NCI-H526 (cell line): ENCODE measurements at regions not wholly inside any gene's neighbourhood (a gene's known extent, or its start where the extent isn't known, plus 50 kb on each side); places are given as distances from the start of the nearest gene placed in this dataset.
"Not testable (repeated sequence)": the region's sequence is repeated elsewhere in the genome, so short reads cannot be mapped to it uniquely, and the experiment has no call there.

Experiments used
- DNase-seq, 2 experiments: peaks; one replicate each; lab custom pipeline; 2025; lab: John Stamatoyannopoulos, UW

DNA sequence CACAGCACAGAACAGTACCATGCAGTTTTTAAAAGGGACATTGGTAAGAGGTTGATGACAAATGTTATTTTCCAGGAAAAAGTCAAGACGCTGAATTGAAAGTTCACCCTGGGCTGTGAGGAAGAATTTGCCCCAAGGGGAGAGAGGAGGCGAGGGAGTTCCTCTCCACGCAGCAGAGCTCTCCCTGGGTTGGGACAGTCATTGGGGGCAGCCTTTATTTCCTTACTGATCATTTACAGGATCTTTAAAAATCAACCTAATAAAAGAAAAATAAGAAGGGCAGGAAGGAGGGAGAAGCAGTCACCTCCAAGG lies 49.9 kb upstream of the WNT7B start:
- no peak for DNase-seq

DNA sequence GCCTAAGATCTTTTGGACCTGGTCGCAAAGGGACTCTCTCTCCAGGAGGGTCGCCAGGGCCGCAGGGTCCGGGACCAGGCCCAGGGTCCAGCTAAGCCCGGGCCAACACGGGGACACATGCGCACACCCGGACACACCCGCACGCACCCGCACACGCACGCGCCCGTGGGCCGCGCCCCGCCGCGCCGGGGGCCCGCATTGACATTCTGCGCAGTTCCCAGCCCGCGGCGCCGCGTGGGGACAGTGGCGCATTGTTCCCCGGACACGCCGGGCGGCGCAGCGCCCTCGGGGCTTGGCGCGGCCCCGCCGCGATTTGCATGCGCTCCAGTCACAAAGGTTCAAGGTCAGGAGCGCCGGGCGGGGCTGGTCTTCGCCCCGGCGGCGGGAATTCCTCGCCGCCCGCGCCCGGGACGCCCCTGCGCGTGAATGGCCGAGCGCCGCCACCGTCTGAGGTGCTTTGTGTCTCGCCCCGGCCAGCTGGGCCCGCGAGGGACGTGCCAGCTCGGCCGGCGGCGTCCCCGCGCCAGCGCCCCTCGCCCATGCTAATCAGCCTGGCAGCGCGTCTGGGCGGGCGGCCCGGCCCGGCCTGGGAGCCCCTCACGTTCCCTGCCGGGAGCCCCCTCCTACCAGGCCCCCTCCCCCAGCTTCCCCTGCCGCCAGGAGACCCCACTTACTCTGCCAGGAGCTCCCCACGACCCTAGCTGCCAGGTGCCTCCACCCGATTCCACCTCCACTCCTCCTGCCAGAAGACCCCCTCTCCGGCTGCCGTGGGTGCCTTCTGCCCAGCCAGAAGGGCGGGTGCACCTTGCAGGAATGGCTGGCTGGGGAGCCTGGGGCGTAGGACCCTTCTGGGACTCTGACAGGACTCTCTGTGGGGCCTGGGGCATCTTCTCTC lies 50.5 kb upstream of the WNT7B start:
- DNase-seq, result peak in 1 of 2 experiments; percentile 89

DNA sequence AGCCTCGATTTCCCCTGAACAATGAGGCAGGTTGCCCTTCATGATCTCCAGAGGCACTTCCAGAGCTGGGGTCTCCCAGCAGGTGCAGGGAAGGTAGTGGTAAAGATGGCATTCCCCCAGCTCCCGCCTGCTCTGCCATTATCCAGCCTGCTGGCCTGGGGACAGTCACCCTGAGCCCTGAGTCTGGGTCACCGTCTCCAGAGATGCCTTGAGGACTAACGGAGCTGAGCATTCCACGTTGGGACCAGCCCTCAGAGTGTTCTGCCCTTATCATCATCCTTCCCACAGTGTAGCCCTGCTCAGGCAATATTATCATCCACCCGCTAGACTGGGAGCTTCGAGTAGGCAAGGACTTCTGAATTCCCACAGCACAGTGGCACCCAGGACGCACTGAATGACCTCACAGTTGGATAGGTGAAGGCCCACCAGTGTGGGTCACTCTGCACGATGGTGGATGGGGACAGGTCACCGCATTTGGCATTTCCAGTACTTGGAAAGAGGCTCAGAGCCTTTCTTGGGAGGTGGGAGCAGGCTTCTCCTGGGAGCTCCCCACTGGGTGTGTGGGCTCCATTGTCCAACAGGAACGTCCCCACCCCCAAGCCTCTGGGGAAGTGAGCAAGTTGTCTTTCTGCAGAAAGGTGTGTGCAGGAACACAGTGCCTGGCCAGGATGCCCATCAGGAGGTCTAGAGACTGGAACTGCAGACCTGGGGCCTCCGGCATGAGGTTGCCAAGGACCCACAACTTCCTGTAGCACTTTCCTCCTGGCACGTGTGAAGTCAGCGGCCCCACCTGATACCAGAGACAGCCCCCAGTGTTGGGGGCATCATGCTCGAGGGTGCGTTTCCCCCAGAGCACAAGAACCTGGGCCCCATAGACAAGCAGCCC lies 51.4 kb upstream of the WNT7B start:
- DNase-seq, result no peak

DNA sequence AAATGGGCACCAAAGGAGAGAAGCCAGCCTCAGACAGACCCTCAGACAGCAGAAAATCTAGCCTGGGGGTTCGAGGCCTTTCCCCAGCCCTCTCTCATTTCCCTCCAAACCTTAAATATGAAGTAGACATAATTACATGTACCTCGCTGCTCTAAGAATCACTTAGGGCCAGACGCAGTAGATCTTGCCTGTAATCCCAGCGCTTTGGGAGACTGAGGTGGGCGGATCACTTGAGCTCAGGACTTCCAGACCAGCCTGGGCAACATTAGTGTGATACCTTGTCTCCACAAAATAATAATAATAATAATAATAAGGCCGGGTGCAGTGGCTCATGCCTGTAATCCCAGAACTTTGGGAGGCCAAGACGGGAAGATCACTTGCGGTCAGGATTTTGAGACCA lies 52.1 kb upstream of the WNT7B start:
- no peak for DNase-seq

DNA sequence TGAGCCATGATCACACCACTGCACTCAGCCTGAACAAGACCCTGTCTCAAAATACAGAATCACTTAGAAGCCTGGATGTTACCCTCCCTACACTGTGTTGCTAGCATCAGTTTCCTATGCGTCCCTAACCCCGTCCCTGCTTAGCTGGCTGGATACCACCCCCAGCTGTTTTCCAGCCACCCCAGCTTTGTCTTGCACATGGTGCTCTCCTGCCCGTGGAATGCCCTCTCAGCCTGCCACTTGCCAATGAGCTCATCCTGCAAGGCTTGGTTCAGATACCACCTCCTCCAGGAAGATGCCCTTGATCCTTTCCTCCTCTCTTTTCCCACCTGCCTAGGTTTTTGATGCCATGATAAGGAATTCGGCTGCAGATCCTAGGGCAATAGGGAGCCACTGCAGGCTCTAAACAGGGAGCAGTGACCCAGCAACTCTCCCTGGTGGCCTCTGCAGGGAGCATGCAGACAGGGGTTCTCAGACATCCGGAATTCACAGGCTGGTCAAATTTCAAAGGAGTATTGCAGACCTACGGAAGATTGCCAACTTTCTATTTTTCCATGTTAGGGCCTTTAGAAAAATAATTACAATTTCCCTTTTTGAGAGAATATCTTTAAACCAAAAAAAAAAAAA lies 52.7 kb upstream of the WNT7B start:
- DNase-seq, result no peak

DNA sequence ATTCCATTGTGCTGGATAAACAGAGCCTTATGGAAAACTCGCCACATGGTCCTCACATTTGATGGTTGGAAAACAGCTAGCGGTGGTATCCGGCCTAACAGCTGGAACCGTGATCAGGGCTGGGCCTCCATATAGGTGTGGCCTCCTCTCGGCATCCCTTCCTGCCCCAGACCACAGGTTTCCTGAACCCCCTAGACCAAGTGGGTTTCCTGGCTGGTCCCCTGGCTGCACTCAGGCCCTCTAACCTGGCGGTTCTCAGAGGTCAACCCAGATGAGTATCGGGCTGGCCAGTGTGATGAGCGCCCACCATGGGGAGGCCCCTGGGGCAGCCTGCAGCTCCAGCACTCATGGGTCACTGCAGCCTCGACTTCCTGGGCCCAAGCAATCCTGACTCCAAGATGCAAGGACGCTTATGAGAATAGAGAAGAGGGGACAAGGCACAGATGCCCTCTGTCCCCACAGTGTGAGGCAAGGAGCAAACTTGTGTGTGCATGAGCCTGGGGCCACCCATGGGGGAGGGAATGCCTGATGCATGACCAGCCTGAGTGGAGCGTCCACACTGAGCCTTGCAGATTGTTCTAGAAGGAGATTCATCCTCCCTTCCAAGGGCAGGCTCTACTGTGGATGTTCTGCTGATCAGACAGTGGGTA lies 53.4 kb upstream of the WNT7B start:
- DNase-seq, result no peak

DNA sequence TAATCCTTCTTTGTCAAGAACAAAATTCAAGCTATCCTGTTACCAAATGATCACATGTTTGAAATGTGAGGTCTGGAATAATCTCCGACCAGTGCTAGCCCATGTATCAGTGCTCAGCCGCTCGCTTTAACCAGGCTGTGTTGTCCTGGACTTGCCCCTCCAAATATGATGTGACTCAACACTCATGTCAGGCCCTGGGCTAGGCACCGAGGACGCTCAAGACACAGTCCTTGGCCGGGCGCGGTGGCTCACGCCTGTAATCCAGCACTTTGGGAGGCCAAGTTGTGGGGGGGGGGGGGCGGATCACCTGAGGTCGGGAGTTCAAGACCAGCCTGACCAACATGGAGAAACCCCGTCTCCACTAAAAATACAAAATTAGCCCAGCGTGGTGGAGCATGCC lies 54.1 kb upstream of the WNT7B start:
- no peak for DNase-seq

DNA sequence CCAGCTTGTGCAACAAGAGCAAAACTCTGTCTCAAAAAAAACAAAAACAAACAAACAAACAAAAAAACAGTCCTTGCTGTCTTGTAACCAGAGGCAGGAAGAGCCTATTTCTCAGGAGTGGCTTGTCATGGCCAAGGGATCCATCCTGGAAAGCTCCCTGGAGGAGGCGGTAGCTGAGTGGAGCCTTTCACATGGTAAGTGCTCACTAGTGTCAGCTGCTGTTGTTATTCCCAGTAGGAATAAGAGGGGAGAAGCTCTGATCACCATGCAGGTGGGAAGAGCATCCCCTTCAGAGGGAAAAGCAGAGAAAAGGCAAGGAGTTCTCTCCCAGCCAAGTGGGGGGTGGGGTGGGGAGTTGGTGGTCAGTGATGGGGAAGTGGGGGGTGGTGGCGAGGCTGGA lies 54.6 kb upstream of the WNT7B start:
- DNase-seq, result no peak

DNA sequence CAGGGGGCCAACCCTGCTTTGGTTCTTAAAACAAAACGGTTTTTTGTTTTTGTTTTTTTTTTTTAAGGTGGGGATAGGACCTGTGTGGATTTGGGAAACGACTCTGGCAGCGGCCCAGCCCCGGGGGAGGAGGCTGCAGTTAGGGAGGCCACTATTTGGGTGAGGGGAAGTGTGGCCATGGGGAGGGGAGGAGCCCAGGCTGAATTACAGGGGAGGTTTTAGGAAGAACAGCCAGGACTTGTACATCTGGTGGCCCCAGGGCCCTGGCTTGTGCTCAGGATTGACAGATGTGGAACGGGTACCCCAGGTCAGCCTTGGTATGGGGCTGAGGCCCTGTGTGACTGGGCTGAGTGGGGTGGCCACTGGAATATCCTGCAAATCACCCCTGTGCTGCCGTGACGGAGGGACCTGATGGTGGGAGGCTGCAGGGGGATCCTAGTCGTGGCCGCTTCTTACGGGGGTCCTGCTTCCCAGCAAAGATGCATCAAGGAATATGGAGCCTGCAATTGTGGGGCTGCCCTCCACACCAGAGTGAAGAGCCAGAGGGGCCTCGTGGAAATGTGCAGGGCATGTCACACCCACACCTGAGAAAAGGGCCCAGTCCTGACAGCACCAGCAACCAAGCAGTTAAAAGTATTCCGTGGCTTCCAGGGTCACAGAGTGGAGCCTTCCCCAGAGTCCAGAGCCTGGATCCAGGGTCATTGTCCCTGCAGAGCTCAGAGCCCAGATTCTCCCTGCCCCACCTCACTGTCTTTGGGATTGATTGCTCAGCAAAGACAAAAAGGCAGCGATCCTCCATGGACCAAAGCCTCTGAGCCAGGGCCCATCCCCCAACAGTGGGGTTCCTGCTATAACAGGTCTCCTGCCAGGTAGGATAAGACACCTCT lies 55.2 kb upstream of the WNT7B start:
- no peak for DNase-seq

DNA sequence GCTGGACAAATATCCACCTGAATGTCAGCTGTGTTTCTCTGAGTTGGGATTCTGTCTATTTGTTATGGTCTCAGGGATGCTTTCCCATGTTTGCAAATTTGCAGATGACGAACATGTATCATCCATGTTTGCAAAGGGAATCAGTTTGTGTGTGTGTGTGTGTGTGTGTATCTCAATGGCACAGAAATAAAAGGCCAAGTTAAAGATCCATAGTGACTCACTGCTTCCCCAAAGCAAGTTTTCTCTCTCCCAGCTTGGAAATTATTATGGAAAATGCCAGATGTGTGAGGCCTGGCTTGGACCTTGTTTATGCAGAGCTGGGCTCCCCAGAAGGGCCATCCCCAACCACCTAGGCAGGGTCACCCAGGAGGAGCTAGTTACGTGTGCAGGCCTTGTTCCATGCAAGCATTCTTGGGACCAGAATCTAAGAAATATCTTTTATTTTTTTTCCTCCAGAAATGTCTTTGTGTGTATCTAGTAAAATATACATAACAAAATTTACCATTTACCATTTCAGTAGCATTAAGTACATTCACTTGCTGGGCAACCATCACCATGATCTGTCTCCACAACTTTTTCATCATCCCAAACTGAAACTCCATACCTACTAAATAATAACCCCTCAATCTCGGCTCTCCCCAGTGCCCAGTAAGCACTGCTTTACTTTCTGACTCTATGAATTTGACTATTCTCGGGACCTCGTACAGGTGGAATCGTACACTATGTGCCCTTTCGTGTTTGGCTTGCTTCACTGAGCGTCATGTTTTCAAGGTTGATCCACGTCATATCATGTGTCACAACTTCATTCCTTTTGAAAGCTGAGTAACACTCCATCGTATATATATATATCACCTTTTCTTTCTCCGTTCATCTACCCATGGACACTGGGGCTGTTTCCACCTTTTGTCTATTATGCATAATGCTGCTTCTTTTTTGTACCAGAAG lies 56.6 kb upstream of the WNT7B start:
- no peak for DNase-seq

DNA sequence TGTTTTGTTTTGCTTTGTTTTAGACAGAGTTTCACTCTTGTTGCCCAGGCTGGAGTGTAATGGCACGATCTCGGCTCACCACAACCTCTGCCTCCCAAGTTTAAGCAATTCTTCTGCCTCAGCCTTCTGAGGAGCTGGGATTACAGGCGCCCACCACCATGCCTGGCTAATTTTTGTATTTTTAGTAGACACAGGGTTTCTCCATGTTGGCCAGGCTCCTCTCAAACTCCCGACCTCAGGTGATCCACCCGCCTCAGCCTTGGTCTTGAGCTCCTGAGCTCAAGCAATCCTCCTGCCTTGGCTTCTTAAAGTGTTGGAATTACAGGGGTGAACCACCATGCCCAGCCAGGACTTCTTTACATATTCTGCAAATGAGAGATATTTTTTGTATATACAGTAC lies 57.5 kb upstream of the WNT7B start:
- not testable (repeated sequence) for DNase-seq

DNA sequence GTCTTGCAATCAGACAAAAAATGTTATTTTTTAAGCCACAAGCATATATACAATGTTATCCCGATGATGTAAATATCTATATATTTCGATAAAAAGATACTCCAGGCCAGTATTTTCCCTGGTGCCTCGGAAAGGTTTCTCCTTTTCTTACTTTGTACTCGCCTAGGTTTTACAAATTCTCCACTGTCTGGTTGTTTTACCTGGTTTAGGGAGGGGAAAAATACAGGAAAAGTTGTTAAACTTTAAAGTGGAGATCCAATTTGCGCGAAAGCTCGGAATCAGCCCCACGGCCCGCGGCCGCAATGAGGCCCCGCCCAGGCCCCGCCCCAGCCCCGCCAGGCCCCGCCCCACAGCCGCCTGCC lies 58.4 kb upstream of the WNT7B start:
- no peak for DNase-seq

DNA sequence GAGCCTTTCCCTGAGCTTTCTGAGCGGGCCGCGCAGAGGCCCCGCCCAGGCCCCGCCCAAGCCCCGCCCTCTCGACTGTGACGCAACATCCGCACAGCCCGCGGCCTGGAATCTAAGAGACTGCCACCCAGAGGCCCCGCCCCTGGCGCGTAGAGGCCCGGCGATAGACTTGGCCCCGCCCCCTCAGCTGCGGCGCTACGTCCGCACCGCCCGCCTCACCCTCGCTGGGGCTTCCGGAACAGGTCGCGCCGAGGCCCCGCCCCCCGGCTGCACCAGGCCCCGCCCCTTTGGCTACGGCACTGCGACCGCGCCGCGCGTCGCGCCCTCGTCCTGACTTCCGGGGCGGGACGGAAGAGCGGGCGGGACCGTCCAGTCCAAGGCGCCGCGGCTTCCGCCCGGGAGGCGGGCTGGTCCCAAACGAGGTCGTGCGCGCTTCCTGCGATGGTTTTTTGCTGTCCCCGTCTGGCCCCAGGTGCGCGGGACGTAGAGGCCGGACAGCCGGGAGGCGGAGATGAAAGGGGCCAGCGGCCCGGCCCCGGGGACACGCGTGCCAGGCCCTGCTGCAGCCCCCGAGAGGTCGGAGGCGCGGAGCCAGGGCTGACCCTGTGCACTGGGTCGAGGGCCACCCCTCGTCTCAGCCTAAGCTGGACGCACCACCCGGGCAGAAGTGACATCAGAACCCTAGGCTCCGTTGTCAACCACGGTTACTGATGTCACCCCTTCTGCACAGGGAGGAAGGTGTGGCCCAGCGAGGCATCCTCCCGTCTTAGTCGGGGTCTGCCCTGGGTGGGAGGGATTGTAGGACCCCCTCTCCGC lies 59.0 kb upstream of the WNT7B start:
- peak; percentile 86 to 98 for DNase-seq

DNA sequence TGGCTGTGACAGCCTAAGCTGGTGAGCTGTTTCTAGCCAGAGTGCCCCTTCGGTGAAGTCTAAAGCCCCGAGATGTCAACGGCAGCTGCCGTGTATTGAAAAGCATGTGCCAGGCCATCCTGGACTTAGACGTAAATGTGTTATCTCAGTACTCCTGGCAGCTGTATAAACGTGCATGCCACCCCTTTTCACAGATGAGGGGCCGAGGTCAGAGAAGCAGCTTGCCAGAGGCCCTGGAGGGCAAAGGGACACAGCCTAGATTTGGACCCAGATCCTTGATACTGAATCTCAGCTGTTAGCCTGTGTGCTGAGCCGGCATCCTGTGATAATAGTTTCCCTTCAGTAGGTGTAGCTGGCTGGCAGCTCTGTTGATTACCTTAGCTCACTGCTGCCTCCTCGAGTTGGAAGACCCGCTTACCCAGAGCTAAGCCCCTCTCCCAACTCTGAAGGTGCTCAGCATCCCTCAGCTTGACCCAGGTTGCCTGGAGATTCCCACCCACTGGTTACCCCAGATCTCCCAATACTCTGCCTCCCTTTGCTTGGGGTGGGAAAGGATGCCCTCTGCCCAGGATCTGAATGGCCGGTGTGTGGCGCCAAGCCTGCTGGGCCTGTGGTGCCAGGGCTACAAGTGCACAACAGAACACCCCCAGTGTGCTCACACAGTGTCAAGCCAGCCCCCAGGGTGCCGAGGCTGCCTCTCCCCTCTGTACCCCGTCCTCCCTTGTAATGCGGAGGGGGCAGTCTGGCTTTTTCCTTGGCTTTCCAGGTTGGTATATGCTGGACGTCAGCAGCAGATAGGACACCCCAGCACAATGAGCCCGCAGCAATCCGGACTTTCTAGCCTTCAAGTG lies 59.8 kb upstream of the WNT7B start:
- DNase-seq, result peak in 1 of 2 experiments; percentile 74

DNA sequence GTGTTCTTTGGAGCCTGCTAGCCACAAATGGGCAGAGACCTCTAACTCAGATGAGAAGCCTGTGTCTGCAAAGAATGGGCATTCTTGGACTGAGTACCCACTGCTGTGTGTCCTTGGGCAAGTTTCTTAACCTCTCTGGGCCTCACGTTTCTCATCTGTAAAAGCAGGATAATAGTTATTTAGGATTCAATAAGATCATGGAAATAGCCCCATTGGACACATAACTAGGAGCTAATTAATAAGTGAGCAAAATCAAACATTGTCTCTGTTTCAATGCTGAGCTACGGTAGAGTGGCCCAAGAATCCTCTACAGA lies 61.2 kb upstream of the WNT7B start:
- DNase-seq, result no peak

DNA sequence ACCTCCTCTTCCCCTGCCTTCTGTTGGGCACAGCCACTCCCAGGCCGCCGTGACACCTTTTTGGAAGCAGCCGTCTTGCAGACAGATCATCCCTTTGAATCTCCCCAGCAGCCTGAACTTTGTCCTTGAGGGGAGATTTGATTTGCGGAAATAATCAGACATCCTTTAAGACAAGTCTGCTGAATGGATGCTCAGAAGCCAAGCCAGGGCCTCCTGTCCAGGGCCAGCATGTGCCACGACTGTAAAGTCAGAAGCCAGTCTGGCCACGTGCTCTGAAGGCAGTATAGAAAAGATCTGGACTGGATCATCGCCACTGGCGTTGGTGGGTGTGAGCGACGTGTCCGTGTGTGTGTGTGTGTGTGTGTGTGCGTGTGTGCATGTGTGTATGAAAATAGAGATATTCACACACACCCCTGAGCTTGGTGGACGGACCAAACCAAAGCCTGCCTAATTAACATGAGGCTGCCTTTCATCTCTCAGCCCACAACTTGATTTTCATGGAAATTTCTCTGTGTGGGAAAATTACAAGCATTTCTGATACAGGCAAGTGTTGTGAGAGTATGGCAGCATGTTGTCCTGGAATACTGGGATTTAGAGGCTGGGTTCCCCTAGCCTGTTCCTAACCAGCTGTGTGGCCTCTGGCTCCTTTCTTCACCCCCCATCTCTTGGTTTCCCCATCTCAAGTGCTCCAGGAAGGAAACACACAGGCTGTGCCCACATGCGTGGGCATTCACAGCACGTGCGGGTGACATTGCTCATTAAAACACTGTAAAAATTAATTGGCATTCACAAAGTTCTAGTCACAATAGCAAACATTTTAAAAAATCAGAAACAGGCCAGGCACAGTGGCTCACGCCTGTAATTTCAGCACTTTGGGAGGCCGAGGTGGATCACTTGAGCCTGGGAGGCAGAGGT lies 61.8 kb upstream of the WNT7B start:
- DNase-seq, result no peak

DNA sequence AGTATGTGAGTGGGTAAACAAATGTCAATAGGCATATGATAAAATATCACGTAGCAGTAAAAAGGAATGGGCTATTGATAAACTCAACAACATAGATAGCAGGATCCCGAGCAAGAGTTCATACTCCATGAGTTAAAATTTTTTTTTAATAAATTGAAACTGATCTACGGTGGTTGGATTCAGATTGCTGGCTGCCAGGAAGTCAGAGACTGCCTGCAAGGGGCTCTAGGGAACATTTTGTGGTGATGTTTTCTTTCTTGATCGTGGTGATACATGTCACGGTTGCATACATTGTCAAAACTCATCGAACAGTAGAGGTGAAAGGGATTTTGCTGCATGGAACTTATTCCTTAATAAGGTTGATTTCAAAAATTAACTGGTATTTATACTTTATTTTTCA lies 62.6 kb upstream of the WNT7B start:
- DNase-seq, result no peak
